A204.1 (cell line): ENCODE measurements at regions not wholly inside any gene's neighbourhood (a gene's known extent, or its start where the extent isn't known, plus 50 kb on each side); places are given as distances from the start of the nearest gene placed in this dataset.

Experiments
- FAIRE-seq: peaks from 2 replicates; lab custom pipeline; 2012; peaks lifted over from hg19 to GRCh38; lab: Jason Lieb, UNC

DNA sequence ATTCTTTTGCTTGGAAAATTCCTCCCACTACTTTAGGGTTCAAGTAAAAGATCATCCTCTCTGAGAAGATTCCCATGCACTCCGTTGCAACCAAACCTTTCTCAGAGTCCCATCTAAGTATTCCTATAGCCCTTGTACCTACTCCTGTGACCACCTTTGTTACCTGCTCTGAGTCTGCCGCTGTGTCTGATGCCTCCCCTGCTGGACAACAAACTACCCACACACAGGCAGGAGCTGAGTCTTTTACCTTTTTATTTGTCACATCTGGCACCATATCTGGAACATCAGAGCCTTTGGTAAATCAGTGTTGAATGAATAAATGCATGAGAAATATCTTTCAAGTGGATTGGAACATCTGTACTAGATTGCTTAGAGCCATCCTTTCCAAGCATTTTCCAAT lies 82.1 kb upstream of the FLRT2 start:
- no peak for FAIRE-seq

DNA sequence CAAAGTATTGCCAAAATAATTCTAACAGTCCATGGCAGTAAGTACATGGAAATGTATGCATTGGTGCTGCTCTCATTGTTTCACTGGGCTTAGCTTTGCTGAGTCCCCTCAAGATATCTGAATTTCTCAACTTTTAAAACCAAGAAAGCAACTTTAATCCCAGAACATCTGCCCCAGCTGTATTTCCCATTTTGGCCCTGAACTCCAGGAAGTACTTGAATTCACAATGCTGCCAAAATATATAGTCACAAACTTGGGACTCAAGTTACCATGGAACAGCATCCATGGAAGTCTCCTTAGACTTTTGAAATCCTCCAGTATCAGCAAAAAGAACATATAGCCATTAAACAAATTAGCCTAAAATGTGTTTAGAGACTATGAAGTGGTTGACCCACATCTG lies 78.5 kb upstream of the FLRT2 start:
- no peak for FAIRE-seq

DNA sequence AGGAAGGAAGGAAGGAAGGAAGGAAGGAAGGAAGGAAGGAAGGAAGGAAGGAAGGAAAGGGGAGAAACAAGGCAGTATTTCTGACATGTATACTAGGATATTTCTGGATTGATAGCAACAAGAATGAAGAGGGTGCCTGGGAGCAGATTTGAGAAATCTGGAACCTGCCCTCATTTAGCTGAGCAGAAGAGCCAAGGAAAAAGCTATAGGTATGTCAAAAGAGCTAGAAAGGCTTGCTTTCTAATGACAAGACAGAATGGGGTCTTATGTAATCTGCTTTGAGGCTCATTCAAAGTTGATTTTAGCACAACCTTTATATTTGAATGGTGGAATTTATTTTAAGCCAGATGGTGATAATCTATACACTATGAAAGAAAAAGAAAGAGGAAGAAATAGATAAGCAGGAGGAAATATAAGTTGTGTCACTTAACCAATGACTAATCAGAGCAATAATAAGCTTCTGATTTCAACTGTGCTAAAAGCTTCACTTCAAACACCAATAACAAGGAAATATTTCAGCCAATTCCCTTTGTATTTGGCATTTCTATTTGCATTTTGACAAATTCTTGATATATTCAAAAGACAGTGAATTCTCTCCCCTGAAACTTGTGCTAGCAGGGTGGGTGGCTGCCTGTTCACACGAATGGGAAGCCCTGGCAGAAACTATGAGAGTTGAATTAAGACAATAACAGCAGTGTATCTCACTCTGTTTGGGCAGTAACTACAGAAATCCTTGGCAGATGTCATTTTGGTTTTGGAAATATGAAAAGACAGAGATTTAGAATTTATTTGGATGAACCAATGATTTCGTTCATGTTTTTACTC lies 76.3 kb upstream of the FLRT2 start:
- FAIRE-seq = no peak

DNA sequence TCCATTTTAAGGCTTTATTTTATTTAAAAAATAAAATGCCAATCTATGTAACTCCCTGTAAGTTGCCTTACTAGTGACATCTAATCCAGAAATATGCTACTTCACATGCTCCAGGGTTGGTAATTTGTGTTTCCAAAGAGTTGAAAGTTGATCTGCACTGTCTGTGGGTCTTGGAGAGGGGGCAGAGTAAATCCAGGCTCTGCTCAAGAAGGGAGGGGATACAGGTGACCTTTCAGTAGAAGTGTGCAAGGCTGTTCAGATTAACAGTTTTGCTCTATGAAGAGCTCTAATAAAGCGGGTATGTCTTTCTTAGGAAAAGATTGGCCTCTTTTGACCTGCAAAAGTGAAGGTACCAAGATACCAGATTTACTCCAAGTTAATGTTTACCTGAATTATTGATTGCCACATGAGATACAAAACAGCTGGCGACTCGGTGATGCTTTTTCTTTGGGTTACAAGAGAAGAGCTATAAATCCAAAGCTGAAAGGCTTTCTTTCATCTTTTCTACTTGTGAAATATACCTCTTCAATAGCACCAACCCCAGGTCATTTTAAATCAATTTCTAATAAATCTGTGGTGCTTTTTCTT lies 75.6 kb upstream of the FLRT2 start:
- FAIRE-seq = no peak

DNA sequence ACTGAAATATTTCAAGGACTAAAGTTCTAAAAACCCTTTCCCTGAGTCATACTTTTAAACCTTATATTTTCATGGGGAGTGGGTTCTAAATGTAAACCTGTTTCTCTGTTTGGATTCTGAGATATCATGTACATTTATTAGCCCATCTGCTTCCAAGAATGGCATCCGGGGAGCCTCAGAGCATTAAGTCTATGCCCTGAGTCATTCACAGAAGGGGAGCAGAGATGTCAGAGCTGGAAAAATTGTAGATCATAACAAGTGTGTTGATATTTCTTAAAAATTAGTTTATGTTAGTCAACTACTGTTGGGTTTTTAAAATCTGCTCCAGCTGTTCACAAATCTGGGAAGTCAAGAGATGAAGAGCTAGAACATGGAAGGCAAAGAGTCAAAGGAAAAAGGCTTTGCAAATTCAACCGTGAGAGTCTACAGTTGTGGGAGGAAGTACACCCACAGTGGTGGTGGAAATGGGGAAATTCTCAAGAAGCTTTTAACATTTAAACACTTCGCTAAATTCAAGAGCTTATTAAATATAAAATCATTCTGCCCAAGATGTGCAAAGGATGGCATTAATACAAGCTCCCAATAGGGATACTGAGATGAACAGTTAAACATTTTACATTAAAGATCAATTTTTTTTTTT lies 70.5 kb upstream of the FLRT2 start:
- no peak for FAIRE-seq

DNA sequence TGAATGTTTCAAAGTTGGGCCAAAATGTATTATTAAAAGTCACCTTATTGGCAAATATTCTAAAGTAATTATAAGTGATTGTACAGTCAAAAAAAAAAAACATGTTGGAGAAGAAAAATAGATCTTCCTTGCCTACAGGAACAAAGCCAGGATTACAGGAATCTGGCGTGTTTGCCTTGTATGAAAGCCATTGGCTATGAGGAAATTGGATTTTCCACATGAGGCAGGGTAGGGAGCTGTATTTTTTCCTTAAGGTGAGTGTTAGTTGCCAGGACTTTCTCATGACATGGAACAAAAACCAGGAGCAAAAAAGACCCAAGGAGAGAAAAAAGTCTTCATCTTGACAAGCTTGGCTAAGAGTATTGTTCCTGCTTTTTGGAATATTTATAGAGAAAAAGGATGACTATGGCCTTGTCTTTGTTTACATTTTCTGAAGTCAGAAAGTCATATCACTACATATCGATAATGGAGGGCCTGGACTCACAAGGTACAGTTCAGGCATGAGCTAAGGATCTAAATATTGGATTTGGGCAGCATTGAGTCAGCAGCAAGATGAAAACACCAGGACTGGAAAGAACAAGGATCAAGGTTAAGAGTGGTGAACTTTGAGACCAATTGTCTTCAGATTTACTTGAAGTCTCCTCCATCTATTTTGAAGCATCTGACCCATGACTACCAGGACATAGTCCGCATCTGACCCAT lies 68.4 kb upstream of the FLRT2 start:
- FAIRE-seq = no peak

DNA sequence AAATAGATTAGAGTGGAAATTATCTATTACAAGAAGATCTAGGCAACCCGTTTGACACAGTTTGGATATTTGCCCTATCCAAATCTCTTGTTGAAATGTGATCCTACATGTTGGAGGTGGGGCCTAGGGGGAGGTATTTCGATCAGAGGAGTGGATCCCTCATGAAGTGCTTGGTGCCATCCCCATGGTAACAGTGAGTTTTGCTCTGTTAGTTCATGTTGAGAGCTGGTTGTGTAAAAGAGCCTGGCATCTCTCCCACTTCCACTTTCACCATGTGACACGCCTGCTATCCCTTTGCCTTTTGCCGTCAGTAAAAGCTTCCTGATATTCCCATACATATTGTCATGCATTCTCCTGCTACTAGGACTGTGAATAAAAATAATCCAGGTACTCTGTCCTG lies 66.4 kb upstream of the FLRT2 start:
- FAIRE-seq = no peak

DNA sequence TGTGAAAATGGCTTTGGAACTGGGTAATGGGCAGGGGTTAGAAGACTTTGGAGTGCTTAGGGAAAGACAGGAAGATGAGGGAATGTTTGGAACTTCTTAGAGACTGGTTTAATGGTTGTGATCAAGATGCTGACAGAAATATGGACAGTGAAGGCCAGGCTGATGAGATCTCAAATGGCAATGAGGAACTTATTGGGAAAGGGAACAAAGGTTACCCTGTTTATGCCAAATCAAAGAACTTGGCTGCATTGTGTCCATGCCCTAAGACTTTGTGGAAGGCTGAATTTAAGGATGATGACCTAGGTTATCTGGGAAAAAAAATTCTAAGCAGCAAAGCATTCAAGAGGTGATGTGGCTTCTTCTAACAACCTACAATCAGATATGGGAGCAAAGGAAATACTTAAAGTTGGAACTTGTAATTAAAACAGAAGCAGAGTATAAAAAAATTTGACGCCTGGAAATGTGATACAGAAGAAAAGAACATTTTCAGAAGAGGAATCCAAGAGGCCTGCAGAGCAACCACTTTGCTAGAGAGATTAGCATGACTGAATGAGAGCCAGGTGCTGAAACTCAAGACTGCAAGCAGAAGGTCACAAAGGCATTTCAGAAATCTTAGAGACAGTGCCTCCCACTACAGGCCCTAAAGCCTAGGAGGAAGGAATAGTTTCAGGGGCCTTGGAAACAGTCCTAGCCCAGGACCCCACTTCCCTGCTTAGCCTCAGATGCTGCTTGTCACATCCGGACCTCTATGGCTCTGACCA lies 65.6 kb upstream of the FLRT2 start:
- no peak for FAIRE-seq

DNA sequence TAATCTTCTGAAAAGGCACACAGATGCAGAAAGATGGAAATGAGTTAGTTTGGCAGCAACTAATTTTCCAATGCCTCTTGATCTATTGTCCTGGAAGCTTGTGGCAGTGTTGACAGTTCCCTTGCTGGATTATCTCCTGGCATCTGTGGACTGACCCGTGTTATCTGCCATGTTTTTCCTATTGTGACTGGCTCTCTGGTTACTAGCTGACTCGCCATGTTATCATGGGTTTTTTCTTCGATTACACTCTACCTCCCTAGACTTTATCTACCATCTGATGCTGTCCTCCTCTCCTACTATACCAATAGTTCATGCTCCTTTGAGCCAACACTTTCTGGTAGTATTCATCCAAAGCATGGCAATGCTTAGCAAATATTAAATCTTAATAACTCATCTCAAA lies 63.3 kb upstream of the FLRT2 start:
- no peak for FAIRE-seq

DNA sequence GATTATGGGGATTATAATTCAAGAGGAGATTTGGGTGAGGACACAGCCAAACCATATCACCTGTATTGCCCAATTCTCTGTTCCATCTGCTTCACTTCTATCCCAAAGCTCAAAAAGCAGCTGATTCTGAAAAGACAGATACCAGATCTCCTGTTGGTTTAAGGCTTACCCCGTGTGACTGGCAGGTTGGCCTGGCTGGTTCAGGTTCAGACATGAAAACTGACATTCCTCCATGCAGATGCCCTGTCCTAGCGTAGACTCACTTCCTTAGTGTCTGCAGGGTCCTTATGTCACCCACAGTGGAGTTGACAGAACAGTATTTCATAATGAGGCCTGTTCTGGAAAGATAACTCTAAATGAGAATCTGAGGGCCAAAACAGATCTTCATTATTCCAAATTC lies 61.1 kb upstream of the FLRT2 start:
- FAIRE-seq = no peak

DNA sequence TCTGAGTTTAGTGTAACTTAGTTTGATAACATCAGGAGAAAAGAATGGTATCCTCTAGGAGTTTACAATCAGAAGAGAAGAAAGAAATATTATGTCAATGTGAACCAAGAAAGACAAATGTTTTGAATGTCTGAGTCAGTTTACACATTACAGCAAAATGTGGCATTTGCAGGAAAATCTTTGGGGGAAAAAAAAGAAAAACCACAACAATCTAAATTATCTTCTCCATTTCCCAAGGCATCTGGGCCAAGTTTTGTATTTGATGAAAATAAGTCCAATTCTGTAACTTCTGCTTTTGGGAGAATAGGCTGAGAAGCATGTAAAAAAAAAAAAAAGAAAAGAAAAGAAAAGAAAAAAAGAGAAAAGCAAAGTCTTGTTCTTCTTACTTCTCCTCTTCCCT lies 58.8 kb upstream of the FLRT2 start:
- no peak for FAIRE-seq

DNA sequence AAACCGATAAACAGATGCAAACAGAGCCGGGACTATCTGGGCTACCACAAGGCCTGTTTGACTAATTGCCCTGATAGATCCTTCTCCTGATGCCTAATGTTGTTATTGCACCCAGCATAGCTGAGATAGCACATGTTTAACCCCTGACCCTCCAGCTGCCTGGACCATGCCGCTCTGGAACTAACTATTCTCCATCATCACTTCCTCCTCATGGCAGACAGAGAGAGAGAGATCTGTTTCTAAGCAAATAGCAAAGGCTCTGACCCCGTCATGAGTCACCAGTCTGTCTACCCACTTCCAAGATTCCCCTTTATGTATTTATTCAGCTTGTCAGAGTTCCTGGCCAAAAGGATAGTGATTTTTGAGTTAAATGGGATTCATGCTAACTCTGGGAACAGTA lies 58.2 kb upstream of the FLRT2 start:
- no peak for FAIRE-seq

DNA sequence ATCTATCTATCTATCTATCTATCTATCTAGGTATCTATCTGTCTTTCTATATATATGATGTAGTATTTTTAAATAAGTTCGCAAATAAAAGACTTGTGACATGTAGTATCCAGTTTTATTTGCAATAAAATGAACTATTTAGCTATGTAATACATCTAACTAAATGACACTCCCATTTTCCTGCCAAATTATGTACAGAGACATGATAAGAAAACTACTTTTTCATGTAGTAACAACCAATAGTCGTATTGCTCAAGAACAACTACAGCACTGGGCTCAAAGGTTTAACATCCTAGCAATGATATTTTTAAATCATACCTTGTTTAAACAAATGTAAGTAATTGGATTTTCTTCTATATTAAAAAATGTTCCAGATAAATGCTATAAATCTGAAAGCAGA lies 55.5 kb upstream of the FLRT2 start:
- no peak for FAIRE-seq

DNA sequence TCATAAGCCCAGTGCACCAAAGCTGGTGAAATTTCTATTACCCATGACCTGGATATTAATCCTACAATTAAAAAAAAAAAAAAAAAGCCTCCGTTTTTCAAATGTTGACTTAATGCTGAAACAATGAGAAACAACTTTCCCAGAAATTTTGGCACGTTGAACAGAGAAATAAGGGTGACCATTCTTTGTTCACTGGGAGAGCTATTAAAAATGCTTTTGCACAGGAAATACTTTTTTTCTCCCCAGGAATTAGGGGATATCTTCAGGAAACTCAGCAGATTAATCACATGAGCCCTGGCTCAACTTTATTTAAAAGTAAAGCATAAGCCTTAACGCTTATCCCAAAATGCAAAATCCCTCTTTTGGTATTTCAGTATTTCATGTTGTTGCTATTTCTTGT lies 54.8 kb upstream of the FLRT2 start:
- FAIRE-seq = no peak

DNA sequence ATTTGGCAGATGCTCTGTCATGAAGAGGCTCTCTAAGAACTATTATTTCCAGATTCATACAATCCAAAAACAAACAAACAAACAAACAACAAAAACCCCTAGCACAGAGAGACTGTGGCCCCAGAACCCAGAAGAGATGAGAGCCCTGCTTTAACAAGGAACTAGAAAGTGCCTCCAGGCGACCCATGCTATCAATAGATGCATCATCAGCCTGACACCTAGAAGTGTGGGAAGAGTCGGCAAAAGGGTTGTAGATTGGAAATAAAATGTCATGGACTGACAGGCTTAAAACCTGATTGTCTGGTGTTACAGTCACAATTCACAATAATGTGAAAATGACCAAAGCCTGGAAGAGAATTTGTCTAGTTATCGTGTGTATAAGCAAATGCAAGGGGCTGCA lies 50.6 kb upstream of the FLRT2 start:
- no peak for FAIRE-seq

DNA sequence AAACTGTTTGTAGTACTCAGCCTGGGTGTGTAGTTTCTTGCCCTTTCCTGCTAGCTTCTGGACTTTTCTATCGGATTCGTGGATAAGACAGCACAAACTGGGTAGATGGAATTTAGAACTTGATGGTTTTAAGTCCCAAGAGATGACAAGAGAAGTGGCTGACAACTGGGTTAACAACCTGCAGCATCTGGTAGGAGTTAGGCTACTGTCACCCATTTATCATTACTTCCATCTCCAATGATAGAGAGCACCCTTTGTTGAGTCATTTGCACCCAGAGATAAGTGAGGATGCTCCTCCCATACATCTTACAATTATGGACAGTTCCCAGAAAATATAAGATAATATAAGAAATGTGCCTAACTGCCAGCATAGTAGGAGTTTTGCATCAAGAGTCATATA lies 50.2 kb upstream of the FLRT2 start:
- FAIRE-seq = no peak
